ENCODE measurements at regions not wholly inside any gene's neighbourhood (a gene's known extent, or its start where the extent isn't known, plus 50 kb on each side); places are given as distances from the start of the nearest gene placed in this dataset.
"Not testable (repeated sequence)": the region's sequence is repeated elsewhere in the genome, so short reads cannot be mapped to it uniquely, and the experiment has no call there.

DNA sequence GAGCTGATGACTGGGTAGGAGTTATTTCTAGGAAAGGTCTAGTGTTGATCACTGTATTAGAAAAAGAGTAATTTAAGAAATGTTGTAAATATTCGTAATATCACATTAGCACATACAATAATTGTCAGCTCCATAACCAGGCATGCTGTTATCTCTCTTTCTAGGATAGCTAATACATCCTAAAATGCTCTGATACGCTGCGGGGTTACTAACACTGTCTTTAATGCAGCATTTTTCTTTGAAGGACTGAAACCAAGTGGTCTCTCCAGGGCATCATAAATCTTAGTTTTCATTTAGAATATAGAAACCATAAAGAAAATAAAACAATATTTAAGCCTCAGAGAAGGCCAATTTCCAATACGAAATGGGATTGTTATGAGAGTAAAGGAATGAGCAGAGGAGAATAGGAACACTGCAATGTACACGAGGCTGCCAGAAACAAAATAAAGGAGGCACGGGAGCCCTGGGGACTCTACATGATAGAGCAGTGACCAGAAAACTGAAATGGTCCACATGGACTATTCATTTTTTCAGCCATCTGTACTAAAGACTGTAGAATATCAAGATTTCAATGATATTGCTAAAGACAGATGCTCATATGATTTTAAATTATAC lies 1606.7 kb upstream of the AGA start:
- DNase-seq, result no peak

DNA sequence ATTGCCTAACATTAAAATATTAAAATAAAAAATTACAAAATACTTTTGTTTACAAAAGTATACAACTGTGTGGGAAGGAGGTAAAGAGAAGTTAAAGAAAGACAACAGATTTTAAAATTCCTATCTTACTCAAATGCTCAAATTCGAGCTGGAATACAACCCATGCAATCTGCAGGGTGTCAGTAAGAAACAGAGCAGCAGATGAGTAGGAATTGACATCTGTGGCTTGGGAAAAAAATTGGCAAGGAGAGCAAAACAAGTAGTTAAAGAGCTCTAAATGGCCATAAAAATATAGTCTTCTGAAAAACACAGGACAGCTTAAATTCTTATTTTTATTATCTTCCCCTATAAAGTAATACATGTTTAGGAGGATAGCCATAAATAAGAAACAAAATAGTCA lies 1609.0 kb upstream of the AGA start:
- DNase-seq, result no peak

DNA sequence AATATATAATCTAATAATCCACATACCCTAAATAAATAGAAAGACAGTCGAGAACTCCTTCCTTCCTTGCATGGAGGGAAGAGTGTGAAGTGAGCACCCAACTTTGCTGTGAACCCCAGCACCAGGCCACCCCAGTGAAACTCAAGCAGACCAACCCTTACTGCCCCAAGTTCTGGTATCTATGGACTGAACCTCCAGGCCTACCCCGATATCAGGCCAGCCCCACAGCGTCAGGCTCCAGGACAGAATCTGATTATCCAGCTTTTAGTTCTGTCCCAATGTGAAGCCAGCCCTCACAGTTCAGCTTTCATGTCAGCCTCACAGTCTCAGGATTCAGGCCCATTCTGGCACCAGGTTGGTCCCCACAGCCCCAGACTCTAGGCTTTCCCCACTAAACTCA lies 1617.2 kb upstream of the AGA start:
- no peak for DNase-seq

DNA sequence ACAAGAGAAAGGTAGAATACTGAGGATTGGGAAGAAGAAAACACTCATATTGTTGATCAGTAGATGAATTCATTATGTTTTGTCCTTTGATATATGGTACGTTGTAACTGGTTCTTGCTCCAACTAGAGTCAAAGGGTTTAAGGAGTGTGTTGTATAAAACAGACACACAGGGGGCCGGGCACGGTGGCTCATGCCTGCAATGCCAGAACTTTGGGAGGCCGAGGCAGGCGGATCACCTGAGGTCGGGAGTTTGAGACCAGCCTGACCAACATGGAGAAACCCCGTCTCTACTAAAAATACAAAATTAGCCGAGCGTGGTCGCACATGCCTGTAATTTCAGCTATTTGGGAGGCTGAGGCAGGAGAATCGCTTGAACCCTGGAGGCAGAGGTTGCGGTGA lies 1624.0 kb upstream of the AGA start:
- DNase-seq, result not testable (repeated sequence)

DNA sequence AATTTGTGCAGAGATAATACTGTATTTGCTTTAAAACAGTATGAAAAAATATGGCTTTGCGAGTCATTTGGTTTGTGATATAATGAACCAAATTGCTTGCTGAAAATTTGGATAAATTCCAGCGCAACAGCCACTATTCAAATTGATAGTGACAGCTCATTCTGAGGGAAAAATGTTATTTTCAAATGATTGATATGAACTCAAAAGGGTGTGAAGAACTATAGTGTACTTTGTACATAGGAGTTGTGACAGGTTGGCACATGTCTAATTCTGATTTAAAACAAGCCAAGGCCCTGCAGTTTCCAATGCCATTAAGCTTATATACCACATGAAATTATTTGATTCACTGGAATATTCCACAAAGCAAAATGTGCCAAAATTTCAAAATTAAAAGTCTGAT lies 1628.9 kb upstream of the AGA start:
- DNase-seq, result no peak

DNA sequence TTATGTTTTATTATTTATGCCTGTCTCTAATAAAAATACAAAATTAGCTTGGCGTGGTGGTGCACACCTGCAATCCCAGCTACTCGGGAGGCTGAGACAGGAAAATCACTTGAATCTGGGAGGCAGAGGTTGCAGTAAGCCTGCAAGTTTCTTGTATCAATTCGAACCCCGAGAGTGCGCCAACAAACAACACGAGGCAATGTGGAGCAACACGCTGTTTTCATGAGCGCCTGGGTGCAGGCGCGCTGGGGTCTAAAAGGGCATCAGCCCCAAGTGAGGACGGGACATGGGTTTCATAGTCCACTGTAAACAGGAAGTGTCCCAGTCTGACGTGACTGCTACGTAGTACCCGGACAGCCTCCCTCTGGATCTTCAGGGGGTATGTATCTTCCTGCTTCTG lies 1634.6 kb upstream of the AGA start:
- no peak for DNase-seq

DNA sequence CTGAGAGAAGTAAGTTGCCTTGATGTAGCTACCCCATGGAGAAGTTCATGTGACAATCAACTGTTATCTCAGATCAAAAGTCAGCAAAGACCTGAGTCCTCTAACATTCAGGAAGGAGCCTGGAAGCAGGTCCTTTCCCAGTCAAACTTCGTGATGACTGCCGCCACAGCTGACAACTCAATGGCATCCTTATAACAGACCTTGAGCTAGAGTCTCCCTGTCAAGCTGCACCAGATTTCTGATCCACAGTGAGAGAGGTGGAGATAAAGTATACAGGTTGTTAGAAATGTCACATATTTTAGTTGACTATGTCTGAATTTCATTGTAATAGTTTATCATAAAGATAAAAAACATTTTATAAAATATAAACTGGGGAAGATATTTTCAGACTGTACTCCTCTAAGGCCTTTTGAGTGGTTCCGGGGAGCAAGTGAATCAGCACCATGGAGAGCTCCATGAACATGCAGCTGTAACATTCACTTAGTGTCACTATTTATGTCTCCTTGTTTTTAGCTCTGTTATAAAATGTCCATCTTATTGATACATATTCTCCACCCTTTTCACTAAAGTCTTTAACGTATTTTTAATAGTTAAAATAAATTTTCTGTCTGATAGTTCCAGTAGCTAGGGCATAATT lies 1653.5 kb upstream of the AGA start:
- no peak for DNase-seq

DNA sequence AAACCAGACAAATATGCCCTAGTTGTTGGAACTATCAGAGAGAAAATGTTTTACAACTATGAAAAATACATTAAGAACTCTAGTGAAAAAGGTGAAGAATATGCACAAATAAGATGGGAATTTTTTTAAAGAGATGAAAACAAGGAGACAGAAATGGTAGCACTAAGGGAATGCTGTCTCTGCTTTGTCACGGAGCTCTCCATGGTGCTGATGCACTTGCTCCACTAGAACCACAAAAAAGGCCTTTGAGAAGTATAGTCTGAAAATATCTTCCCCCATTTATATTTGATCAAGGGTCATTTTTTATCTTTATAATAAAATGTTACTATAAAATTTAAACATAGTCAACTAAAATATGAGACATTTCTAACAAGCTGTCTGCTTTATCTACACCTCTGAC lies 1655.5 kb upstream of the AGA start:
- no peak for DNase-seq

DNA sequence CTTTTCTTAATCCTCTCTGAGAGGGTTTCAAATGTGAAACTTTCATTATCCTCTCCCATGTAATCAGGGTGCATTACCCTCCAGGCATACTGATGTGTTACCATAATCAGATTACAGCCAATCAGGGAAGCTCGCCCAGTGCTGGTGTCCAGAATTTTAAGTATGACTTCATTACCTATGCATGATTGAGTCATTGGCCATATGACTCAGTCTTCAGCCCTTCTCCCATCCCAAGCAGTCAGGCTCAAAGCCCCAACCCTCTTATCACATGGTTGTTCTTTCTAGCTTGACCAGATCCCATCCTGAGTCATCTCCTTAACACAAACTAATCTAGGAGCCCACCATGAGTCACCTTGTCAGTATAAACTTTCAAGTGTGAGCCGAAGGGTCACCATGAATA lies 1668.1 kb upstream of the AGA start:
- DNase-seq, result no peak

DNA sequence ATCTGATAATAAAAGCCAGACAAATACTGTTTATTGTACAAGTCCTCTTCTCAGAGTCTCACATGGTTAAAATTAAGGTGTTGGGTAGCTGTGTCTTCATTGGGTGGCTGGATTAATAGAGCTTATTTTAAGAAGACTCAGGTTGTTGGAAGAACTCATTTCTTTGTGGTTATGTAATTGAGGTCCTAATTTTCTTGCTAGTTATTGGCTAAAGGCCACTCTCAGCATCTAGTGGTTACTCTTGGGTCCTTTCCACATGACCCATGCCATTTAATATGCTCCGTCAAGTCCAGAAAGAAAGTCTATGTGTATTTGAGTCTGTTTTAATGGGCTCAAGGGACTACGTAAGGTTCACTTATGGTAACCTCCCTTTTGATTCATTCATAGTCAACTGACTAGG lies 1668.6 kb upstream of the AGA start:
- no peak for DNase-seq

DNA sequence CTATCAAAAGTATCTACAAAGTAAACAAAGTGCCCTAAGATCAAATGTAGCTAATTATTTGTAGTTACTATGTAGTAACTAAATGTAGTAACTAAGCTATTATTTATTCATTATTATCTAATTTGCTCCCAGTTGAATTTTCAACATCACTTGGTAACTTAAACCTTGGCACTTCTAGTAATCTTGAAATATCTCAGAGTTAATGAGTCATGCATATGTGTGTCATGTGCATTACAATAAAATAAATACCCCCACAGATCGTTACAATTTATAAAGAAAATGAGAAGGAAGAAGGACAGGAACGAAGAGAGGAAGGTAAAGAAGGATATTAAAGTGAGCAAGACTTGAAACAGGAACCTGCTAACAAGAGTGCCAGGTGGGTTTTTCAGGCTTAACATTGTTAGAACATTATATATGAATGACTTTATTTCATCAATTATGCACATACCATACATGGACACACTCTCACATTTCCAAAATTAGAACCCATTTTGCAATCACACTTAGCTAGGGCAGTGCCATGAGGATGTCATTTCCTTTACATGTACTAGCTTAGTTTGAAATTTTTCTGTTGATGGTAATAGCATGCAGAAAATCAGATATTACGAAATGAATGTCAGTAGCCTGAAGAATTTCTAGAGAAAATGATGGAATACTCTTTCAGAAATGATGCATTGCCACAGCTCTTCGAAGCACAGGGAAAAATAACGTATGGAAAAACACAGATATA lies 1670.4 kb upstream of the AGA start:
- no peak for DNase-seq

DNA sequence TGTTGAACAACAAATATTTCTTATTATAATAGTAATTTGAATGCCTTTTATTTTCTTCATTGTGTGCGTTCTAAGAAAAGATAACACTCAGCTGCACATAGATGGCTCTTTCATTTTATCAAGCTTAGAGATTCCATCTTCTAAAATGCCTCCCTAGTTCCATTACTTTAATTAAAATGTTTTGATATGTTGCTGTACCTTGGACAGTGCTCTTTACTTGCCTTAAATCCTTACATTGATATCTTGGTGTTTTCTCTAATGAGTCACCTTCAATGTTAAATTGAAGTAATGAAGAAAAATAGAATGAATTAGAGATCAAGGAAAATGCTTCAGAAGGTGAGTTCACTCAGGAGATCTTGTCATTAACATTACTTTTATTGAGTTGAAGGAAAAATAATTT lies 1672.4 kb upstream of the AGA start:
- no peak for DNase-seq

DNA sequence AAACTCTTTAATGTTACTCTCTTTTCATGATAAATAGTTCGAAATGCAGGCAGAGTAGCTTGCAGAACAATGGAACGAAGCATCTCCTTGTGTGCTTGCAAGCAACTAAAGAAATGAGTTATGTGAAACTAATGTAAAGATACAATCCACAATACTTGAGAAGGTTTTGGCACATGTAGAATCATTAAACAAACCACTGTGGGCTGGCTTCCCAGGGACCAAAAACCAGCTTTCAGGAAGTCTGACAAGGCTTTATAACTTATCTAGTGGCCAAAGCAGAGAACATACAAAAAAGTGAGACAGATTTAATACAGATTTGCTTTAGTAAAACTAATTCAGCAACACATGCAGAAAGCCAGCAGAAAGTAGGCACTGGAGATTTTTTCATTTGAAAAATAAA lies 1673.8 kb upstream of the AGA start:
- no peak for DNase-seq

DNA sequence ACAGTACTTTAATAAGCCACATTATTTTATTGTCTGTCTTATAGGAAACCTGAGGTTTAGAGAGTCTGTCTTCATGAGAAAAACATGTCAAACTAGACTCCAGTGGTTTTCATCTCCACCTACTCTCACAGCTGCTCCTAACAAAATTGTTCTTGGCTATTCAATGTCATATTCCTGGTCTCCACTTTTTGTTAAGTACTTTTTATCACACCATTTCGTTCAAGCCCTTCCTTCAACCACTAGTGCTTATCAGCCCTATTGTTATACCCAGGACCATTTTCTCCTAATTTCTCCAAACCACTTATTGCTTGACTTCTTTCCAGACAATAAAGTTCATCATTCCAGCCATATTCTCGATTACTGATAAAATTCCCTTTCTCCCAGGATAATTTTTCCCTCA lies 1674.3 kb upstream of the AGA start:
- no peak for DNase-seq

DNA sequence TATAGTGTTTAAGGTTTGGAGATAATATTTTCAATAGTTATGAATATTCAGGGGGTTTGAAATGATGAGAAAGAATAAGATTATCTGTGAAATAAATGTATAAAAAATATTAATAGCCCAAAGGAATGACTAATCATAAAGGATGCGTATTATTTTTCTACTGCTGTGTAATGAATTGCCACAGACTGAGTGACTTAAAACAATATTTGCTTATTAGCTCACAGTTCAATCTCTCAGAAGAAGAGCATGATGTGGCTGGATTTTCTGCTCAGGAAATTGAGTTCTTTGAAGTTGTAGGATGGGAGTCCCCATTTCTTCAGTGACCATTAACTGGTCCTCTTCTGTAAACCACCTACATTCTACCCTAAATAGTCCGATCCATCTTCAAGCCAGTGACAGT lies 1680.8 kb upstream of the AGA start:
- no peak for DNase-seq

DNA sequence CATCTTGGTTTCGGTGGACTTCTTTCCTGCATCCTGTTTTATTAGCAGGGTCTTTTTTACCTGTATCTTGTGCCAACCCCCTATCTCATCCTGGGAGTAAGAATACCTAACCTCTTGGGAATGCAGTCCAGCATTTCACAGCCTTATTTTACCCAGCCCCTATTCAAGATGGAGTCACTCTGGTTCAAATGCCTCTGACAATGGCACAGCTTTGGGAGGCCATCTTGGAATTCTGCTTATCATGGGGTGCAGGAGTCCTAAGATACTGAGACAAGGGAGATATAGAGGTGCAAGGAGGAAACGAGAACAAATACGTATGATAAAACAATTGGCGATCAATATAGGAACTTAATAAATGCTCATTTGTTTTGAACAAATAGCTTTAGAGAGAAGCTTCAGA lies 1682.2 kb upstream of the AGA start:
- DNase-seq, result no peak

DNA sequence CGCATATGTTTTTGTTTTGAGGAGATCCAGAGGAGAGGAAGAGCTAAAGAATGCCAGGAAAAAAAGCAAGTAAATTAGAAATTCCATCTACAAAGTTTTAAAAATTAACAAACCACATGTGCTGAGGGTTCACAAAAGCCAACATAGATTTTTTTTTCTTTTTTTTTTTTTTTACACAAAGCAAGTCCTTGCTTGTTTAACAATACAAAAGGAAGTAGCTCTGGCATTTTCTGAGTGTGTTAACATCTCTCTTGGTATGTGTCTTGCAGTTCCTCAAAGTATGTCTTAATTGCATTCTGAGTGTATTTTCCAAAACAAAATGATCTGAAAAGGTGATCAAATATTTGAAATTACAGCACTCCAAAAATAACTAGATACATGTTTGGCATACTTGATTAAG lies 1682.7 kb upstream of the AGA start:
- no peak for DNase-seq

DNA sequence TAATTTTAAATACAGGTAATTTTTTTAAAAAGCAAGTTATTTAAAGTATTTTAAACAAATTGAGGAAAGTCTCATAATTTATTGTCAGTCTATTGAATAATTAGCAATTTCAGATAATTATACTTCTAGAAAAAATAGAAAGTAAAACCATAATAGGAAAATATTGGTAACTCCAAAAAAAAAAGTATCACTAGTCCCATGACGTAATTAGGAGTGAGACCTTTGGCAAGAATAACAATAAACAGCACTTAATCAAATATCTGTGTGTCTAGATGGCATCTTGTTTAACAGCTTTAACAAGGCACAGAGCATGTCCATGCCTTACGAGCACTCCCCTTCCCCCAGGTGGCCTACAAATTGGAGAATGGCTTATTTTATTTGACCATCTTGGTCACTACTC lies 1683.6 kb upstream of the AGA start:
- no peak for DNase-seq

DNA sequence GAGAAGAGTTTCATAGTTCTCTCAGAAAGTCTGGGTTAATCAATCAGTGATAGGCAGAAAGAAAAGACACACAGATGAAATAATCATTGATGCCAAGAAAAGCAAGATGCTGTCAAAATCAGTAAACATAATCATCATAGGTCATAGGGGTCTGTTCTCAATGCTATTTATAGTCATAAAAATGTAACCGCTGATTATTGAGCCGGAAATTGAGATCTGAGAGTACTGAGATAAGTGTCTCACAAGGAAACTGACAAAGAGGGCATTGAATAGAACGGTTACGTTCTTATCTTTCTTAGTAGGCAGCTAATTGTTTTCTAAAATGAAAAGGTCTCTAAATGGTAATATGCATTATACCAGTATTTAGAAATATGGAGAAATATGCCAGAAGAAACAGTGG lies 1686.1 kb upstream of the AGA start:
- DNase-seq, result no peak

DNA sequence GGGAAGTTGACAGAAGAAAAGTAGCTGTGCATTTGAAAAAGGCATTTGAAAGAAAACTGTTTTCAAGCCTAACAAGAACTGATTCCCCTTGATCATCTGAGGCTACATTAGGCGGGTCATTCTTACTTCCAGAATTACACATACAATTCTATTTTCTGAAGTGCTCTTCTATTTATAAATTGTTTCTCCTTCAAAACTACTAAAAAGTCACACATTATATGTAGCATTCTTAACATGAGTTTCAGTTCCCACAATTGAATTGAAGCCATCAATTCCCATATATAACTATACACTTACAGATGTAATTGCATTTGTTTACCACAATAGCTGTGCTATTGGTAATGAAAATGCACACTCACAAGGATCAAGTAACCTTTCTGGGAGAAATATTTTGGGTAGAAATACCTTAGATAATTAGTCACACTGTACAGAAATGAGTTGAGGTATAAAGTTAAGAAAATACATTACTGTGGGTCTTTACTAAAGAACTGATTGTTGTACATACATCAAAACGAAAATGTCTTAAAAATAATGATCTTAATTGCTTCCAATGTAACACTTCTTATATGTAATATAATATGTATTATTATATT lies 1688.0 kb upstream of the AGA start:
- no peak for DNase-seq

DNA sequence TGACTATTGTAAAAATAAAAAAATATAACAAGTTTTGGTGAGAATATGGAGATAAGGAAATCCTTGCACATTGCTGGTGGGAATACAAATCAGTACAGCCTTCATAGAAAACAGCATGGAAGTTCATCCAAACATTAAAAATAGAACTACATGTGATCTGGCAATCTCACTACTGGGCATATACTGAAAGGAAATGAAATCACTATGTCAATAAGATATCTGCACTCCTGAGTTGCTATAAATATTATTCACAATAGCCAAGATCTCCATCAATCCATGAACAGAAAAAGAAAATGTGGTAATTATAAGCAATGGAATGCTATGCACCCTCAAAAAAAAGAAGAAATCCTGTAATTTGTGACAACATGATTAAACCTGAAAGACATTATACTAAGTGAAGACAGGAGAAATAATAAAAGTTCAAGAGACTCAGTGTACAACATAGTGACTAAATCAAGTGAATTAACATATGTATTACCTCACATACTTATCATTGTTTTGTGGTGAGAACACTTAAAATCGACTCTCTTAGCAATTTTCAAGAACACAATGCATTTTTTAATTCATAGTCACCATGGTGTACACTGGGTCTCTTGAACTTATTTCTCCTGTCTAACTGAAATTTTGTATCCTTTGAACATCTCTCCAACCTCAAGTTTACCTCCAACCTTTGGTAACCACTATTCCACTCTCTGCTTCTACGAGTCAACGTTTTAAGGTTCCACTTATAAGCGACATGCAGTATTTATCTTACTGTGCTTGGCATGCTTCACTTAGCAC lies 1703.7 kb upstream of the AGA start:
- DNase-seq, result no peak

DNA sequence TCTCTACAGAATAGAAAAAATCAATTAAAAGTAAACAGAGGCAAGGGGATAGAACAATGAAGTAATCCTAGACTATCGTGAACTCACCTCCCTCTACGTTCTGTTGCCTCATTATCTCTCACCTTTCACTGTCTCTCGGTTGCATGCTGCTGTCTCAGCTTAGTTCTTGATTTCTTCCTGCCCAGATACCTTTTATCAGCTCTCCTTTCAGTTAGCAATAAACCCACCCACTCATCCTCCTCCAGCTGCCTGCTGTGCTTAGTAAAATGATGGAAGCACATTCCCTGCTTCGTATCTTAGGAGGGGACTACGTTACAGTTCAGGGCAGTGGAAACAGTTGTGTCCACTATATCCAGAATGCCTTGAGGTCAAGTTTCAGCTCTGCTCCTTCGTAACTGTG lies 1709.5 kb upstream of the AGA start:
- DNase-seq, result no peak

DNA sequence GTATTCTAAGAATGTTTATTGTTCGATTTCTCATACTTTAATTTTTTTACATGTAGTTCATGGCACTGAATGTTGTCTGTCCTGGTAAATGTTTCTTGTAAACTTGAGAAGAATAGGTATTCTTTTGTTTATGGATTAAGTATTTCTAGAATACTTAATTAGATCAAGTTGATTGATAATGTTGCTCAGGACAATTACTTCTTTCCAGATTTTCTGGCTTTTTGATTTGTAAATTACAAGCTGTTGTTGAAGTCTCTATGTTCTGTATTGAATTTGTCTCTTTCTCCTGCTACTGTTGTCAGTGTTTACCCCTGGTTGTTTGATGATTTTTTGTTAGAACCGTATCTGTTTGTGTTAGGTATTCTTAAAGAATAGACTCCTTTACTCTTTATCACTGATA lies 1720.9 kb upstream of the AGA start:
- no peak for DNase-seq
